ENCODE measurements at regions not wholly inside any gene's neighbourhood (a gene's known extent, or its start where the extent isn't known, plus 50 kb on each side); places are given as distances from the start of the nearest gene placed in this dataset.

GRCh38 chr3:6089780-6090179, 771.1 kb upstream of the GRM7 start:
- in situ Hi-C loops (cut with MboI), result no loop called here
- intact Hi-C loops (cut with micrococcal nuclease), result no loop called here
- Histone ChIP-seq H4K20me1 (replicated peaks; ENCODE audit: control insufficient read depth, insufficient read depth, low read length) (no peaks in the 10 kb centered on the region), H3K4me3 (no peak overlapping the region), H2AFZ (ENCODE audit: low read depth, low read length) (no peak overlapping the region), H3K27me3 (ENCODE audit: control insufficient read depth in 2 of 2, insufficient read depth in 2 of 2, low read length in 2 of 2) (no peaks in the 10 kb centered on the region), H3K79me2 (ENCODE audit: control insufficient read depth, insufficient read depth, low read length) (no peaks in the 10 kb centered on the region), H3K9me1 (ENCODE audit: control insufficient read depth, insufficient read depth, low read length) (no peaks in the 10 kb centered on the region), H3K27ac (ENCODE audit: extremely low read depth, low read depth, low read length) (no peak overlapping the region), H3K36me3 (ENCODE audit: control insufficient read depth, insufficient read depth, low read length) (no peaks in the 10 kb centered on the region), H3K9me3 (replicated peaks; ENCODE audit: control insufficient read depth, insufficient read depth, low read depth, low read length) (no peaks in the 10 kb centered on the region), H3K9ac (ENCODE audit: insufficient read depth in 1 of 2, low read depth in 2 of 2, low read length in 2 of 2) (no peak overlapping the region), H3K4me1 (replicated peaks in 1 of 2; ENCODE audit: control insufficient read depth in 2 of 2, insufficient read depth in 2 of 2, low read length in 2 of 2) (no peaks in the 10 kb centered on the region), H3K4me2 (ENCODE audit: insufficient read depth, low read length) (no peak overlapping the region)
- no peak for FAIRE-seq
- WGBS (ENCODE audit: insufficient coverage, low coverage, missing lambda C conversion rate), result 0% methylated on average over 5 of the region's 5 CpGs
- no peak for TF ChIP-seq MTA1 (IDR thresholded peaks at IDR 0.05; ENCODE audit: borderline replicate concordance)
- TF ChIP-seq PRMT5 (CRISPR knock-in tag; IDR thresholded peaks at IDR 0.05), result no peak
- no peak for TF ChIP-seq RFX1 (IDR thresholded peaks at IDR 0.05)
- TF ChIP-seq TRIM24 (IDR thresholded peaks at IDR 0.05), result no peak
- TF ChIP-seq GTF2A2 (tag; IDR thresholded peaks at IDR 0.05), result no peak
- TF ChIP-seq, protein P1, sequence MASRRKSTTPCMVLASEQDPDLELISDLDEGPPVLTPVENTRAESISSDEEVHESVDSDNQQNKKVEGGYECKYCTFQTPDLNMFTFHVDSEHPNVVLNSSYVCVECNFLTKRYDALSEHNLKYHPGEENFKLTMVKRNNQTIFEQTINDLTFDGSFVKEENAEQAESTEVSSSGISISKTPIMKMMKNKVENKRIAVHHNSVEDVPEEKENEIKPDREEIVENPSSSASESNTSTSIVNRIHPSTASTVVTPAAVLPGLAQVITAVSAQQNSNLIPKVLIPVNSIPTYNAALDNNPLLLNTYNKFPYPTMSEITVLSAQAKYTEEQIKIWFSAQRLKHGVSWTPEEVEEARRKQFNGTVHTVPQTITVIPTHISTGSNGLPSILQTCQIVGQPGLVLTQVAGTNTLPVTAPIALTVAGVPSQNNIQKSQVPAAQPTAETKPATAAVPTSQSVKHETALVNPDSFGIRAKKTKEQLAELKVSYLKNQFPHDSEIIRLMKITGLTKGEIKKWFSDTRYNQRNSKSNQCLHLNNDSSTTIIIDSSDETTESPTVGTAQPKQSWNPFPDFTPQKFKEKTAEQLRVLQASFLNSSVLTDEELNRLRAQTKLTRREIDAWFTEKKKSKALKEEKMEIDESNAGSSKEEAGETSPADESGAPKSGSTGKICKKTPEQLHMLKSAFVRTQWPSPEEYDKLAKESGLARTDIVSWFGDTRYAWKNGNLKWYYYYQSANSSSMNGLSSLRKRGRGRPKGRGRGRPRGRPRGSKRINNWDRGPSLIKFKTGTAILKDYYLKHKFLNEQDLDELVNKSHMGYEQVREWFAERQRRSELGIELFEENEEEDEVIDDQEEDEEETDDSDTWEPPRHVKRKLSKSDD (conservative IDR thresholded peaks at IDR 0.05; ENCODE audit: low read length), result no peak
- TF ChIP-seq MAFF (IDR thresholded peaks at IDR 0.05; ENCODE audit: low read length), result no peak
- TF ChIP-seq RB1 (IDR thresholded peaks at IDR 0.05; ENCODE audit: low read depth), result no peak
- TF ChIP-seq, protein P2, sequence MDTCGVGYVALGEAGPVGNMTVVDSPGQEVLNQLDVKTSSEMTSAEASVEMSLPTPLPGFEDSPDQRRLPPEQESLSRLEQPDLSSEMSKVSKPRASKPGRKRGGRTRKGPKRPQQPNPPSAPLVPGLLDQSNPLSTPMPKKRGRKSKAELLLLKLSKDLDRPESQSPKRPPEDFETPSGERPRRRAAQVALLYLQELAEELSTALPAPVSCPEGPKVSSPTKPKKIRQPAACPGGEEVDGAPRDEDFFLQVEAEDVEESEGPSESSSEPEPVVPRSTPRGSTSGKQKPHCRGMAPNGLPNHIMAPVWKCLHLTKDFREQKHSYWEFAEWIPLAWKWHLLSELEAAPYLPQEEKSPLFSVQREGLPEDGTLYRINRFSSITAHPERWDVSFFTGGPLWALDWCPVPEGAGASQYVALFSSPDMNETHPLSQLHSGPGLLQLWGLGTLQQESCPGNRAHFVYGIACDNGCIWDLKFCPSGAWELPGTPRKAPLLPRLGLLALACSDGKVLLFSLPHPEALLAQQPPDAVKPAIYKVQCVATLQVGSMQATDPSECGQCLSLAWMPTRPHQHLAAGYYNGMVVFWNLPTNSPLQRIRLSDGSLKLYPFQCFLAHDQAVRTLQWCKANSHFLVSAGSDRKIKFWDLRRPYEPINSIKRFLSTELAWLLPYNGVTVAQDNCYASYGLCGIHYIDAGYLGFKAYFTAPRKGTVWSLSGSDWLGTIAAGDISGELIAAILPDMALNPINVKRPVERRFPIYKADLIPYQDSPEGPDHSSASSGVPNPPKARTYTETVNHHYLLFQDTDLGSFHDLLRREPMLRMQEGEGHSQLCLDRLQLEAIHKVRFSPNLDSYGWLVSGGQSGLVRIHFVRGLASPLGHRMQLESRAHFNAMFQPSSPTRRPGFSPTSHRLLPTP (IDR thresholded peaks at IDR 0.05; ENCODE audit: borderline replicate concordance, extremely low read depth, insufficient read length), result no peak
- no peak for TF ChIP-seq ZBTB34 (CRISPR knock-in tag; IDR thresholded peaks at IDR 0.05)
- TF ChIP-seq LEF1 (IDR thresholded peaks at IDR 0.05), result no peak
- no peak for TF ChIP-seq MYC (IDR thresholded peaks at IDR 0.05; ENCODE audit: low read depth, low read length)
- TF ChIP-seq MYC (CRISPR knock-in tag; IDR thresholded peaks at IDR 0.05; ENCODE audit: borderline replicate concordance, low read depth), result no peak
- no peak for TF ChIP-seq CBFB (CRISPR knock-in tag; IDR thresholded peaks at IDR 0.05)
- no peak for TF ChIP-seq TEAD4 (IDR thresholded peaks at IDR 0.05; ENCODE audit: low read length)
- no peak for TF ChIP-seq TEAD4 (CRISPR knock-in tag; IDR thresholded peaks at IDR 0.05; ENCODE audit: borderline replicate concordance)
- no peak for TF ChIP-seq KDM1A (IDR thresholded peaks at IDR 0.05)
- TF ChIP-seq ZFP36 (IDR thresholded peaks at IDR 0.05; ENCODE audit: low read depth, low read length, partially characterized antibody), result no peak
- DNase-seq (ENCODE audit: extremely low read depth in 1 of 4, low spot score in 3 of 4), result no peak
- BruUV-seq (replicated peaks), result no TSS peak
- POLR2A ChIA-PET, result no interaction called here
- no peak for ATAC-seq
- CTCF ChIA-PET (ENCODE audit: low intra/inter-chr PET ratio), result no interaction called here
